ENCODE measurements at regions not wholly inside any gene's neighbourhood (a gene's known extent, or its start where the extent isn't known, plus 50 kb on each side); places are given as distances from the start of the nearest gene placed in this dataset.

DNA sequence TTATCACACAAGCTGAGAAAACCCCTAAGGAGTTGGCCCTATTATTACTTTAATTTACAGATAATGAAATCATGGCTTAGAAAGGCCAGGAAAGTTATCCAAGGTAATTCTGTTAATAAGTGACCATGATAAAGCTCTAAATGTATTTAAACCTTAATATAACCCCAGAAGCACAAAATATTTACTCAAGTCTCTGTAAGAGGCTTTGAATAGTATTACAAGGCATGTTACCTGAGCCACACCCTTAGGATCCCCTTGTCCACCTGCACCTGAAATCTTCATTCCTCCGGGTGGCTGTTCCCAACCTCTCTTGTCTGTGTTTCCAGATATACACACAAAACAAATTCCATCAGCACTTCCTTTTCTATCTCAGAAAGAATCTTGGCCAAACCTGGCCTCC lies 271.6 kb upstream of the BMP2 start:
- H3K36me3 Mint-ChIP-seq (ENCODE audit: low read depth), result no peaks in the 10 kb centered on the region
- no peak overlapping the region for H3K4me3 Mint-ChIP-seq
- H3K27ac Mint-ChIP-seq (ENCODE audit: unreplicated experiment), result no peak overlapping the region
- TF ChIP-seq, protein P1, sequence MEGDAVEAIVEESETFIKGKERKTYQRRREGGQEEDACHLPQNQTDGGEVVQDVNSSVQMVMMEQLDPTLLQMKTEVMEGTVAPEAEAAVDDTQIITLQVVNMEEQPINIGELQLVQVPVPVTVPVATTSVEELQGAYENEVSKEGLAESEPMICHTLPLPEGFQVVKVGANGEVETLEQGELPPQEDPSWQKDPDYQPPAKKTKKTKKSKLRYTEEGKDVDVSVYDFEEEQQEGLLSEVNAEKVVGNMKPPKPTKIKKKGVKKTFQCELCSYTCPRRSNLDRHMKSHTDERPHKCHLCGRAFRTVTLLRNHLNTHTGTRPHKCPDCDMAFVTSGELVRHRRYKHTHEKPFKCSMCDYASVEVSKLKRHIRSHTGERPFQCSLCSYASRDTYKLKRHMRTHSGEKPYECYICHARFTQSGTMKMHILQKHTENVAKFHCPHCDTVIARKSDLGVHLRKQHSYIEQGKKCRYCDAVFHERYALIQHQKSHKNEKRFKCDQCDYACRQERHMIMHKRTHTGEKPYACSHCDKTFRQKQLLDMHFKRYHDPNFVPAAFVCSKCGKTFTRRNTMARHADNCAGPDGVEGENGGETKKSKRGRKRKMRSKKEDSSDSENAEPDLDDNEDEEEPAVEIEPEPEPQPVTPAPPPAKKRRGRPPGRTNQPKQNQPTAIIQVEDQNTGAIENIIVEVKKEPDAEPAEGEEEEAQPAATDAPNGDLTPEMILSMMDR (conservative IDR thresholded peaks at IDR 0.05), result no peak
- H3K4me1 Mint-ChIP-seq, result peaks cover 28% of the 10 kb centered on the region
- no peak for DNase-seq (ENCODE audit: low read depth, low spot score)
- peaks cover 9% of the 10 kb centered on the region for H3K9me3 Mint-ChIP-seq
- H3K27me3 Mint-ChIP-seq (ENCODE audit: low read depth), result no peaks in the 10 kb centered on the region

DNA sequence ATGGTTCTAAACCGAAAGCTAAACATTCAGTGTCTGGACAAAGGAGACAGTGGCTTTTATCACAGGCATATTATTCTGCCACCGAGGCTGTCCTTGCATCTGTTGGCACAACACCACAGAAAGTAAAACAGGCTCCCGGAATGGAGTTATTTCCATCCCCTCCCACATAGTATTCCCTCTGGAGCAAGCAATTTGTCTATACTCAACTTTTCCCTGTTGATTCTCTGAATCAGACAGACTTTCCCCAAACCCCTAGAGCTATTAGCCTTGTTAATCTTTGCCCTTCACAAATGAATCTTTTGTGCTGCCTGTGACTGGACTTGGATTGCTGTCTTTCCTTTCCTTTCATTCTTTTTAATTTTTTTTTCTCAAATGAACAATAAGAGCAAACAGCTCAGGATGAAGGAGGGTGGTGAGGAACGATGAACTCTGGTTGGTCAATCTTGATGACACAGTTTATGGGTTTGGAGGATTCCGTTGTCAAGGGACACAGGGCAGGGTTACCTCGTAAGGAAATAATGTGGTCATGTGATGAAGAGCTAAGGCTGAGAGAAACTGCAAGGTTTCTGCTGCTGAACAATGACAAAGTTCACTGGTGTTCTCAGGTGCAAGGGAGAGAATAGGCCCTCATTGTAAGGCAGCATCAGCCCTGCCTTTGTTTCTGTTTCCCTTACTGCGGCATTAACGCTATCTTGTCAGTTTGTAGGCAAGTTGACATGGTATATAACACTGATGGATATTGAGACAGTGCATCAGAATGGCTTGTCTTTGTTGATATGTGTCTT lies 275.0 kb upstream of the BMP2 start:
- Mint-ChIP-seq H3K4me1 (peaks cover 38% of the 10 kb centered on the region), H3K27ac (ENCODE audit: unreplicated experiment) (peak overlapping the region; percentile 85), H3K36me3 (ENCODE audit: low read depth) (no peaks in the 10 kb centered on the region), H3K27me3 (ENCODE audit: low read depth) (no peaks in the 10 kb centered on the region), H3K4me3 (peak overlapping the region; percentile 17), H3K9me3 (peaks cover 6% of the 10 kb centered on the region)
- DNase-seq (ENCODE audit: low read depth, low spot score), result peak; percentile 1
- TF ChIP-seq, protein P1 (conservative IDR thresholded peaks at IDR 0.05), result no peak

DNA sequence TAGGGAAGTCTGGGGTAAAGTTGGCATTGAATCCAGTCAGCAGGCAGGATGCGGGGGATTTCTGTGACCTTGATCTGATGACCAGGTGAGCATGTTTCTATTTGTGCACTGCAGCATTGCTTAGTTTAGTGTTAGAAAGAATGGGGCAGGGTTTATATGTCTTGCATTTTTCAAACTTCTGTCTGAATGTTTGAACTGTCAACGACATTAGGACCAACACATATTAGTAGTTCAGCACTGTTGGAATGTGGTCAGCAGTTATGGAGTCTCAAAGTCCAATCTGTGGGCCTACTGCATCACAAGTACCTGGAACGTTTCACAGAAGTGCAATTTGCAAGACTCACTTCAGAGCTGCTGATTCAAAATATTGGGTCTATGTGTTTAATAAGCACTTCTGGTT lies 276.6 kb upstream of the BMP2 start:
- Mint-ChIP-seq H3K27ac (ENCODE audit: unreplicated experiment) (no peak overlapping the region), H3K27me3 (ENCODE audit: low read depth) (no peaks in the 10 kb centered on the region), H3K4me1 (peaks cover 38% of the 10 kb centered on the region), H3K4me3 (no peak overlapping the region), H3K9me3 (peaks cover 3% of the 10 kb centered on the region), H3K36me3 (ENCODE audit: low read depth) (no peaks in the 10 kb centered on the region)
- DNase-seq (ENCODE audit: low read depth, low spot score), result no peak
- TF ChIP-seq, protein P1 (conservative IDR thresholded peaks at IDR 0.05), result no peak

DNA sequence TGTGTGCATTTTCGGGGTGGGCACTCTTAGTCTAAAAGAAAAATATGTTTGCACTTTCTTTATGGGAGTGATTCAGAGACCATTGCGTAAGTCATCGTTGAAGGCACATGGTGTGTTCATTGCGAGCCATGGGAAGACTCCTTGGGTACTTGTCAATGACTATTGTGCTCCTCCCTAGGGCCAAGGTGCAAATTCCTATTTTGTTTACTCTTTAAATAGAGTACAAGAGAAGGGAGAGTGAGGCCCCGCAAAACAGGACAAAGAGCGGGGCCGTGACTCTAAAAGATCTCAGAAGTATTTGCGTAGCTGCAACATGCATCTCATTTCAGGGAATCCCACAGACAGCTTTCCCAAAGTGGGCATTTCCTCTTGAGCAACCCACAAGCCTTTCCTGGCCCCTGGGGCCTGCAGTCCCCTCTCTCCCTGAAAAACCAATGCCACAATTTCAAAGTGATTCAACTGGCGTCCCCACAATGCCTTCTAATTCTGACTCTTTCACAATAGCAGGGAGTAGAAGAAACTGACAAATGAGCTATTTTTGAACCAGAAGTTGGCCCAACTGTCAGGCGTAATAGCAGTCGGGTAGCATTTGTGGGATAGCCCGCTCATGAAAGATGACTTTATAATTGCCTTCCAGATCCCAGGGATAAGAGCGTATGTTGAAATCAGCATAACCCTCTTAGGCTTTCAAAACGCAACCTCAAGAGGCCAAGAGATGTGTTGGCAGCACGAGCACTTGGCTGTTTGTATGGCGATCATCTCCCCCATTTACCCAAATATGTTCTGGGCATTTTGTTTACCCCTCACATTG lies 277.9 kb upstream of the BMP2 start:
- TF ChIP-seq, protein P1 (conservative IDR thresholded peaks at IDR 0.05), result no peak
- Mint-ChIP-seq H3K9me3 (peaks cover 3% of the 10 kb centered on the region), H3K27me3 (ENCODE audit: low read depth) (no peaks in the 10 kb centered on the region), H3K4me3 (no peak overlapping the region), H3K4me1 (peaks cover 38% of the 10 kb centered on the region), H3K36me3 (ENCODE audit: low read depth) (no peaks in the 10 kb centered on the region), H3K27ac (ENCODE audit: unreplicated experiment) (no peak overlapping the region)
- DNase-seq (ENCODE audit: low read depth, low spot score), result no peak

DNA sequence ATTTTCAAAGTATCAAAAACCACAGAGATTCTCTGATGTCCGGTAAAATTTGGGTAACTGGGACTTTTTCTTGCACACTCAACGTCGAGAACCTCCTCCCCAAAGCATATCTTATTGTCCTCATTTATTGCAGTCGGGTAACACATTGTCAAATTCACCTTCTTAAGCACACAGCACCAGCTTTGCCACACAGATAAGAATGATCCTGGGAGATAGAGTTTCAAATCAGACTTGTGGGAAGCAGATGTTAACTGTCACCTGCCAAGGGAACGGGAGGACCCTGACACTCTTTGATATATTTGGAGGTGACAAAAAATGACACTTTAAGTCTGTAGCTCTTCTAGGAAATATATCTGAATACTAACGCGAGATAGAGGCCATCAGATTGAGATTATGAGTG lies 282.1 kb upstream of the BMP2 start:
- Mint-ChIP-seq H3K9me3 (no peaks in the 10 kb centered on the region), H3K4me3 (no peak overlapping the region), H3K4me1 (peaks cover 16% of the 10 kb centered on the region), H3K27me3 (ENCODE audit: low read depth) (no peaks in the 10 kb centered on the region), H3K36me3 (ENCODE audit: low read depth) (no peaks in the 10 kb centered on the region), H3K27ac (ENCODE audit: unreplicated experiment) (no peak overlapping the region)
- TF ChIP-seq, protein P1 (conservative IDR thresholded peaks at IDR 0.05), result no peak
- DNase-seq (ENCODE audit: low read depth, low spot score), result no peak
